GM21515 (cell line): ENCODE measurements at regions not wholly inside any gene's neighbourhood (a gene's known extent, or its start where the extent isn't known, plus 50 kb on each side); places are given as distances from the start of the nearest gene placed in this dataset.

Source experiments
- ATAC-seq: cut with Tn5 transposase; IDR thresholded peaks from one replicate; pipeline ENCODE4 v1.9.1; 2021; ENCODE audit not compliant: unreplicated experiment

GRCh38 chr6:1094306-1094705 is 217.6 kb upstream of the FOXQ1 start:
- ATAC-seq: no peak

GRCh38 chr6:1091900-1092299 is 220.0 kb upstream of the FOXQ1 start:
- no peak for ATAC-seq

- no peak for ATAC-seq
Measured at GRCh38 chr6:1089859-1090258, 222.0 kb upstream of the FOXQ1 start.

- ATAC-seq: no peak
Measured at GRCh38 chr6:1088492-1089001, 223.4 kb upstream of the FOXQ1 start.

- no peak for ATAC-seq
Measured at GRCh38 chr6:1087154-1087843, 224.6 kb upstream of the FOXQ1 start.

- no peak for ATAC-seq
Measured at GRCh38 chr6:1086446-1087153, 225.3 kb upstream of the FOXQ1 start.

GRCh38 chr6:1082285-1082935 is 229.5 kb upstream of the FOXQ1 start:
- no peak for ATAC-seq

- ATAC-seq: no peak
Measured at GRCh38 chr6:1081551-1082284, 230.2 kb upstream of the FOXQ1 start.

GRCh38 chr6:1080453-1081337 is 231.2 kb upstream of the FOXQ1 start:
- ATAC-seq: no peak

GRCh38 chr6:1079525-1079924 is 232.4 kb upstream of the FOXQ1 start:
- ATAC-seq: no peak

GRCh38 chr6:1077478-1078416 is 234.2 kb upstream of the FOXQ1 start:
- ATAC-seq: no peak

GRCh38 chr6:1076531-1077459 is 235.1 kb upstream of the FOXQ1 start:
- ATAC-seq: no peak

- ATAC-seq: no peak
Measured at GRCh38 chr6:1075880-1076279, 236.0 kb upstream of the FOXQ1 start.

- no peak for ATAC-seq
Measured at GRCh38 chr6:1075444-1075843, 236.5 kb upstream of the FOXQ1 start.

- ATAC-seq: no peak
Measured at GRCh38 chr6:1070085-1070521, 241.8 kb upstream of the FOXQ1 start.

- no peak for ATAC-seq
Measured at GRCh38 chr6:1068905-1069304, 243.0 kb upstream of the FOXQ1 start.

GRCh38 chr6:1068068-1068467 is 243.8 kb upstream of the FOXQ1 start:
- ATAC-seq: no peak

- ATAC-seq: no peak
Measured at GRCh38 chr6:1067346-1067745, 244.6 kb upstream of the FOXQ1 start.
